HCT116 (cell line): ENCODE measurements at regions not wholly inside any gene's neighbourhood (a gene's known extent, or its start where the extent isn't known, plus 50 kb on each side); places are given as distances from the start of the nearest gene placed in this dataset.

ENCODE experiments used
- EGR1 ChIP-seq: IDR thresholded peaks from 2 replicates; pipeline ENCODE4 v1.6.1; 2012; ENCODE audit warnings: low read depth
- EZH2 ChIP-seq: fragments of 200-600 bp; sonication (generic); IDR thresholded peaks from 2 replicates; pipeline ENCODE4 v1.6.1; 2017; ENCODE audit warnings: antibody characterized with exemption, mixed run types
- EZH2phosphoT487 ChIP-seq: fragments of 200-600 bp; IDR thresholded peaks from 2 replicates; pipeline ENCODE4 v1.6.1; 2018; ENCODE audit warnings: antibody characterized with exemption, borderline replicate concordance
- FOSL1 ChIP-seq: IDR thresholded peaks from 2 replicates; pipeline ENCODE4 v1.6.1; 2012; ENCODE audit warnings: low read depth
- POLR2A ChIP-seq: IDR thresholded peaks from 2 replicates; pipeline ENCODE4 v1.7.0; 2011; ENCODE audit warnings: borderline replicate concordance; ENCODE audit not compliant: insufficient read depth, insufficient read length; ENCODE audit errors: extremely low read depth
- RAD21 ChIP-seq: IDR thresholded peaks from 2 replicates; pipeline ENCODE4 v1.6.1; 2012; ENCODE audit warnings: low read depth, mild to moderate bottlenecking
- REST ChIP-seq: IDR thresholded peaks from 2 replicates; pipeline ENCODE4 v1.6.1; 2012; ENCODE audit warnings: low read depth
- SIN3A ChIP-seq: IDR thresholded peaks from 2 replicates; pipeline ENCODE4 v1.6.1; 2012; ENCODE audit warnings: low read depth
- SP1 ChIP-seq: IDR thresholded peaks from 2 replicates; pipeline ENCODE4 v1.6.1; 2012; ENCODE audit warnings: low read depth
- TCF7L2 ChIP-seq: IDR thresholded peaks from 2 replicates; pipeline ENCODE4 v1.7.0; 2011; ENCODE audit warnings: borderline replicate concordance, inconsistent platforms; ENCODE audit not compliant: insufficient read depth, insufficient read length; ENCODE audit errors: extremely low read depth
- YY1 ChIP-seq: IDR thresholded peaks from 2 replicates; pipeline ENCODE4 v1.6.1; 2011; ENCODE audit warnings: low read length, low read depth, moderate library complexity, mild to moderate bottlenecking; ENCODE audit not compliant: insufficient replicate concordance; ENCODE audit errors: extremely low read depth
- TF ChIP-seq, protein P1 (sequence below), 3 experiments: fragments of 200-600 bp in 1 of 3; sonication (generic) in 1 of 3; IDR thresholded peaks in 2 of 3; conservative IDR thresholded peaks in 1 of 3; 2 replicates each; pipeline ENCODE4 v1.5.1; 2012 to 2017; ENCODE audit warnings: low read depth in 2 of 3, low read length in 2 of 3, antibody characterized with exemption in 1 of 3, borderline replicate concordance in 1 of 3, control low read depth in 1 of 3, mild to moderate bottlenecking in 1 of 3, mixed read lengths in 1 of 3, mixed run types in 1 of 3, moderate library complexity in 1 of 3; ENCODE audit not compliant: insufficient read depth in 1 of 3
- TF ChIP-seq, protein P2 (sequence below): IDR thresholded peaks from 2 replicates; pipeline ENCODE4 v1.6.1; 2012
- TF ChIP-seq, protein P3 (sequence below): IDR thresholded peaks from 2 replicates; pipeline ENCODE4 v1.6.1; 2012

GRCh38 chr11:97022955-97023354, 633.1 kb downstream of the JRKL start:
- TF ChIP-seq, protein P1, sequence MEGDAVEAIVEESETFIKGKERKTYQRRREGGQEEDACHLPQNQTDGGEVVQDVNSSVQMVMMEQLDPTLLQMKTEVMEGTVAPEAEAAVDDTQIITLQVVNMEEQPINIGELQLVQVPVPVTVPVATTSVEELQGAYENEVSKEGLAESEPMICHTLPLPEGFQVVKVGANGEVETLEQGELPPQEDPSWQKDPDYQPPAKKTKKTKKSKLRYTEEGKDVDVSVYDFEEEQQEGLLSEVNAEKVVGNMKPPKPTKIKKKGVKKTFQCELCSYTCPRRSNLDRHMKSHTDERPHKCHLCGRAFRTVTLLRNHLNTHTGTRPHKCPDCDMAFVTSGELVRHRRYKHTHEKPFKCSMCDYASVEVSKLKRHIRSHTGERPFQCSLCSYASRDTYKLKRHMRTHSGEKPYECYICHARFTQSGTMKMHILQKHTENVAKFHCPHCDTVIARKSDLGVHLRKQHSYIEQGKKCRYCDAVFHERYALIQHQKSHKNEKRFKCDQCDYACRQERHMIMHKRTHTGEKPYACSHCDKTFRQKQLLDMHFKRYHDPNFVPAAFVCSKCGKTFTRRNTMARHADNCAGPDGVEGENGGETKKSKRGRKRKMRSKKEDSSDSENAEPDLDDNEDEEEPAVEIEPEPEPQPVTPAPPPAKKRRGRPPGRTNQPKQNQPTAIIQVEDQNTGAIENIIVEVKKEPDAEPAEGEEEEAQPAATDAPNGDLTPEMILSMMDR (IDR thresholded peaks at IDR 0.05 in 2 of 3, conservative IDR thresholded peaks at IDR 0.05 in 1 of 3; ENCODE audit: borderline replicate concordance in 1 of 3, insufficient read depth in 1 of 3, low read depth in 2 of 3, low read length in 2 of 3): no peak
- TF ChIP-seq EZH2: no peak
- TF ChIP-seq POLR2A: no peak
- no peak for TF ChIP-seq RAD21
- no peak for TF ChIP-seq TCF7L2
- no peak for TF ChIP-seq SP1
- no peak for TF ChIP-seq EGR1
- no peak for TF ChIP-seq FOSL1
- no peak for TF ChIP-seq YY1
- TF ChIP-seq, protein P2, sequence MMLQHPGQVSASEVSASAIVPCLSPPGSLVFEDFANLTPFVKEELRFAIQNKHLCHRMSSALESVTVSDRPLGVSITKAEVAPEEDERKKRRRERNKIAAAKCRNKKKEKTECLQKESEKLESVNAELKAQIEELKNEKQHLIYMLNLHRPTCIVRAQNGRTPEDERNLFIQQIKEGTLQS: no peak
- TF ChIP-seq, protein P3, sequence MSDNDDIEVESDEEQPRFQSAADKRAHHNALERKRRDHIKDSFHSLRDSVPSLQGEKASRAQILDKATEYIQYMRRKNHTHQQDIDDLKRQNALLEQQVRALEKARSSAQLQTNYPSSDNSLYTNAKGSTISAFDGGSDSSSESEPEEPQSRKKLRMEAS: no peak
- no peak for TF ChIP-seq EZH2phosphoT487
- TF ChIP-seq REST: no peak
- no peak for TF ChIP-seq SIN3A
